ENCODE measurements at regions not wholly inside any gene's neighbourhood (a gene's known extent, or its start where the extent isn't known, plus 50 kb on each side); places are given as distances from the start of the nearest gene placed in this dataset.

GRCh38 chr7:47149208-47149839, 432.6 kb downstream of the TNS3 start:
- no peak overlapping the region for H3K4me3 ChIP-seq (ENCODE audit: low read depth, poor library complexity, severe bottlenecking)
- TF ChIP-seq POLR2A (IDR thresholded peaks at IDR 0.05) (no peak), CTCF (IDR thresholded peaks at IDR 0.05) (no peak)
- WGBS, 2 donors: 84 to 87% methylated on average over 6 of the region's 6 CpGs
- DNase-seq (ENCODE audit: low spot score in 2 of 2): no peak
- intact Hi-C loops (cut with DNase I; ENCODE audit: low total_unique reads): no loop called here

- 63 to 67% methylated on average over 5 of the region's 5 CpGs for WGBS, 2 donors
- no peak for DNase-seq (ENCODE audit: low spot score in 2 of 2)
- no peak overlapping the region for H3K4me3 ChIP-seq (ENCODE audit: low read depth, poor library complexity, severe bottlenecking)
- intact Hi-C loops (cut with DNase I; ENCODE audit: low total_unique reads): no loop called here
- no peak for TF ChIP-seq POLR2A (IDR thresholded peaks at IDR 0.05)
- no peak for TF ChIP-seq CTCF (IDR thresholded peaks at IDR 0.05)
These were observed 433.2 kb downstream of the TNS3 start for GRCh38 chr7:47148536-47149207.

DNA sequence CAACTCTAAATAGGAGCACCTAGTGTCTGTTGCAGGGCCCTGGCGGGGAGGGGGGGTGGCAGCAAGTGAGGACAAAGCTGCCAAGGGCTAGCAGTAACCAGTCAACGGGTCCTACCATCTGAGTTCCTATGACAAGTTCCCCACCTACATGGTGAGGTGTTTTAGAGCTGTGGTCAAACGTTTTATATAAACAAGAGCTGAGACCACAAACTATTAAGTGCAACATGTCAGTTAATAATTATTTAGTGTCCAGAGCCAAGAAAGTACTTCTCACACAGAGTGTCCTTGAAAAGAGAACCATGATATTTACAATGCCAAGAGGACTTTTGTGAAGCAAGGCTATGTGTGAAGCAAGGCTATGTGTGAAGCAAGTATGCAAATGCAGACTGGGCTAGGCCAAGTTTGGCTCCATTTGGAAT, 434.7 kb downstream of the TNS3 start:
- WGBS, 2 donors: 71 to 76% methylated on average over 3 of the region's 3 CpGs
- H3K4me3 ChIP-seq (ENCODE audit: low read depth, poor library complexity, severe bottlenecking): no peak overlapping the region
- no peak for TF ChIP-seq POLR2A (IDR thresholded peaks at IDR 0.05)
- no peak for TF ChIP-seq CTCF (IDR thresholded peaks at IDR 0.05)
- DNase-seq (ENCODE audit: low spot score in 2 of 2): no peak
- intact Hi-C loops (cut with DNase I; ENCODE audit: low total_unique reads): no loop called here

DNA sequence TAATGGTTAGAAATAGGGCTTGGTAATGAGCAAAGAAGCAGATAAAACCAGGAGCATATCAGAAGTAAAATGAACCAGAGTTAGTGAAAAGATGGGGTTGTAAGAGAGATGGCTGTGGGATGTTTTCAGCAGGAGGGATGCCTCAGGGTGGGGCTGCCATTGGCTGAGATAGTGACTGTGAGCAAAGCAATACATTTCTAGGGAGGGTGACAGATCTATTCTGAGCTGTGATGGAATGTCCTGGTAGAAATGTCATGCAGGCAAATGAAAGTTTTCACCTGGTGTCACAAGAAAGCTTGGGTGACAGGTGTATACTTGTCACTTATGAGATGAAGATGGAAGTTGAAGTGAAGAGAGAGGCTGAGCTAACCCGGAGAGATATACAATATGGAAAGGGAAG, 435.9 kb downstream of the TNS3 start:
- intact Hi-C loops (cut with DNase I; ENCODE audit: low total_unique reads): no loop called here
- no peak overlapping the region for H3K4me3 ChIP-seq (ENCODE audit: low read depth, poor library complexity, severe bottlenecking)
- TF ChIP-seq CTCF (IDR thresholded peaks at IDR 0.05): no peak
- TF ChIP-seq POLR2A (IDR thresholded peaks at IDR 0.05): no peak
- 51 to 96% methylated on average over 1 of the region's 1 CpG for WGBS, 2 donors
- no peak for DNase-seq (ENCODE audit: low spot score in 2 of 2)

DNA sequence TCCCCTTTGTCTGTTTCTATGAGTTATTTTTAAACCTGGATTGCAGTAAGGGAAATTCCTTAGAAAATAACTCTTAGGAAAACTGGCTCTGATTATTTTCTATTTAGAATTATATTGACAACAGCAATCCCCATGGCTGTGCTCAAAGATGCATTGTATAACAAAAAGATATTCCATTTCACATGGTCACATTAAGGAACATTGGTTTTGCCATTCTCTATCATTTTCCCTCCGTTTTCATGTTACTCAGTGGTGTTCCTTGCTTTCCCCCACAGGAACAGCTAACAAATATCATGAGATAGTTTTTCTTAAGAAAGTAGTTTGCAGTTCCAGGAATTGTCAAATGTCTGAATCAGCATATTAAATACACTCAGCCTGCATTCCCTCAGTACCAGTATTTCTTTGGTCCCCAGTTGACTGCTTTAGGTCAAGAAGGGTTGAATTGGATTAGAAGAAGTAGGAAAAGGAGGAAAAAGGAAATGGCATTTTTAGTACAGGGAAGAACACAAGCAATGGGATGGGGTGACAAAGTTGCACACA, 436.7 kb downstream of the TNS3 start:
- intact Hi-C loops (cut with DNase I; ENCODE audit: low total_unique reads): no loop called here
- DNase-seq (ENCODE audit: low spot score in 2 of 2): no peak
- TF ChIP-seq POLR2A (IDR thresholded peaks at IDR 0.05): no peak
- no peak for TF ChIP-seq CTCF (IDR thresholded peaks at IDR 0.05)
- 56 to 74% methylated on average over 1 of the region's 1 CpG for WGBS, 2 donors
- no peak overlapping the region for H3K4me3 ChIP-seq (ENCODE audit: low read depth, poor library complexity, severe bottlenecking)
